GM23248 (cell line): ENCODE measurements at regions not wholly inside any gene's neighbourhood (a gene's known extent, or its start where the extent isn't known, plus 50 kb on each side); places are given as distances from the start of the nearest gene placed in this dataset.
A peak's percentile ranks its signal among the peaks of the same experiment; 100 is the strongest.

Experiments used
- DNase-seq: peaks from one replicate; pipeline ENCODE4 v3.0.0-alpha.2; 2015
- H2AFZ ChIP-seq: fragments of 200-600 bp; sonication (generic); 2 replicates; pipeline ENCODE4 v1.6.1; 2016; ENCODE audit warnings: antibody characterized with exemption
- H3F3A ChIP-seq: fragments of 200-600 bp; sonication (generic); 2 replicates; pipeline ENCODE4 v1.6.1; 2016; ENCODE audit warnings: mild to moderate bottlenecking, antibody characterized with exemption, mixed run types; ENCODE audit not compliant: insufficient read depth
- H3K27ac ChIP-seq: fragments of 200-600 bp; sonication (generic); 2 replicates; pipeline ENCODE4 v1.5.1; 2016; ENCODE audit warnings: mild to moderate bottlenecking
- H3K27me3 ChIP-seq: fragments of 200-600 bp; sonication (generic); replicated peaks from 2 replicates; pipeline ENCODE4 v1.6.1; 2016; ENCODE audit warnings: mild to moderate bottlenecking; ENCODE audit not compliant: insufficient read depth
- H3K36me3 ChIP-seq: fragments of 200-600 bp; sonication (generic); 2 replicates; pipeline ENCODE4 v1.6.1; 2016; ENCODE audit warnings: low read depth, mild to moderate bottlenecking
- H3K4me1 ChIP-seq: fragments of 200-600 bp; sonication (generic); 2 replicates; pipeline ENCODE4 v1.6.1; 2016; ENCODE audit warnings: mild to moderate bottlenecking; ENCODE audit not compliant: insufficient read depth
- H3K4me2 ChIP-seq: fragments of 200-600 bp; sonication (generic); one replicate; pipeline ENCODE4 v1.6.1; 2016; ENCODE audit warnings: mild to moderate bottlenecking; ENCODE audit not compliant: unreplicated experiment
- H3K4me3 ChIP-seq: fragments of 200-600 bp; sonication (generic); 2 replicates; pipeline ENCODE4 v1.5.1; 2016; ENCODE audit warnings: mild to moderate bottlenecking
- H3K79me2 ChIP-seq: fragments of 200-600 bp; sonication (generic); 2 replicates; pipeline ENCODE4 v1.6.1; 2016; ENCODE audit warnings: mild to moderate bottlenecking; ENCODE audit not compliant: insufficient read depth
- H3K9ac ChIP-seq: fragments of 200-600 bp; sonication (generic); 2 replicates; pipeline ENCODE4 v1.6.1; 2016; ENCODE audit warnings: mild to moderate bottlenecking
- H3K9me2 ChIP-seq: fragments of 200-600 bp; sonication (generic); 2 replicates; pipeline ENCODE4 v1.6.1; 2016; ENCODE audit warnings: mixed run types, mild to moderate bottlenecking, moderate library complexity; ENCODE audit not compliant: insufficient read depth
- H3K9me3 ChIP-seq: fragments of 200-600 bp; sonication (generic); one replicate; pipeline ENCODE4 v1.6.1; 2017; ENCODE audit warnings: low read depth
- H4K20me1 ChIP-seq: fragments of 200-600 bp; sonication (generic); 2 replicates; pipeline ENCODE4 v1.6.0; 2016; ENCODE audit not compliant: insufficient read depth
- EZH2 ChIP-seq: fragments of 200-600 bp; sonication (generic); IDR thresholded peaks from 2 replicates; pipeline ENCODE4 v1.6.1; 2018; ENCODE audit warnings: antibody characterized with exemption, mild to moderate bottlenecking; ENCODE audit not compliant: insufficient read depth, poor library complexity, severe bottlenecking
- EZH2phosphoT487 ChIP-seq: fragments of 200-600 bp; sonication (generic); IDR thresholded peaks from 2 replicates; pipeline ENCODE4 v1.6.1; 2018; ENCODE audit warnings: antibody characterized with exemption, moderate library complexity, mild to moderate bottlenecking, low read depth; ENCODE audit not compliant: insufficient read depth
- WGBS, 2 experiments: methylation state at CpG; one replicate each; pipeline ENCODE4 v1.1.6; 2015 to 2017; ENCODE audit warnings: low lambda C conversion rate in 2 of 2, low coverage in 1 of 2; ENCODE audit errors: missing lambda C conversion rate in 2 of 2; 5-methylcytosine and 5-hydroxymethylcytosine counted together
- in situ Hi-C: fragments of 300-500 bp; cut with MboI; formaldehyde crosslinking; loops from 2 replicates; pipeline ENCODE4 v1.15.0; 2020

DNA sequence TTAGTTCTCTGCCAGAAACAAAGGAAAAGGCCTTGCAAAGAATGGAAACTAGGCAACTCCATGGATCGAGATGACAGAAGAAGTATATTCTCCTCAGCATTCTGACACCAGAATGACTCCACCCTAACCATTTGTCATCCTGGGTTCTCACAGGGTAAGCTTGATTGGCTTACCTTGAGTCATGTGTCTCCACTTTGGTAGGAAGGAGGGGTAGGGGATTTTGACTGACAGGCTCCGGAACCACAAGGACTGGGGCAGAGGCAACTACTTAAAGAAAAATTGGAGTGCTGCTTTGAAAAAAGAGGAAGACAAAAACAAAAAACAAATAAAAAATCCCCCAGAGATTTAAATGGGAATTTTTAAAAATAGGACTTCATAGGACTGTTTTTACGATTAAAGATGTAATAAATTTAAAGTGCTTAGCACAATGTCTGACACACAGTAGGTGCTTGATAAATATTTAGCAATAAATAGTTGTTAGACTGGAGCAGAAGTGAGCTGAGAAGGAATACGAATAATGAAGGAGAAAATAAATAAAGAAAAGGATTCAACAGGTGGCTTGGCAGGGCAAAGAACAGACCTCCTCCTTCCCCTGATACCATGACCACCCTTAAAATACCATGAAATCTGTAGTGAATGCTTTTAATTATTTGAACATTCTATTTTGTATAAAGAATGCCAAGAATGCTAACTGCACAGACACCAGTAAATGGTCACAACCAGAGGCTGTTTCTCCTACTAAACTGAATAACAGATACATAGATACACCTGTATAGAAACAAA, 230.2 kb downstream of the CDCA7 start:
- Histone ChIP-seq H3K79me2 (no peaks in the 10 kb centered on the region), H3K9me3 (no peaks in the 10 kb centered on the region), H3K4me2 (no peak overlapping the region), H3K9ac (no peak overlapping the region), H3K9me2 (no peaks in the 10 kb centered on the region), H3K36me3 (no peaks in the 10 kb centered on the region), H3K4me3 (no peak overlapping the region), H4K20me1 (no peaks in the 10 kb centered on the region), H3K27me3 (0 out of 2 replicates have a peak, but pooled peaks cover 4% of the 10 kb centered on the region), H3K4me1 (peaks cover 3% of the 10 kb centered on the region; the same call in 1 of the 2 replicates), H2AFZ (no peak overlapping the region), H3K27ac (no peak overlapping the region), H3F3A (no peaks in the 10 kb centered on the region; the same call in 1 of the 2 replicates)
- TF ChIP-seq EZH2 (no peak), EZH2phosphoT487 (no peak)
- DNase-seq = no peak
- in situ Hi-C loops = no loop called here
- 55 to 57% methylated on average over 4 of the region's 4 CpGs for WGBS, 2 experiments

DNA sequence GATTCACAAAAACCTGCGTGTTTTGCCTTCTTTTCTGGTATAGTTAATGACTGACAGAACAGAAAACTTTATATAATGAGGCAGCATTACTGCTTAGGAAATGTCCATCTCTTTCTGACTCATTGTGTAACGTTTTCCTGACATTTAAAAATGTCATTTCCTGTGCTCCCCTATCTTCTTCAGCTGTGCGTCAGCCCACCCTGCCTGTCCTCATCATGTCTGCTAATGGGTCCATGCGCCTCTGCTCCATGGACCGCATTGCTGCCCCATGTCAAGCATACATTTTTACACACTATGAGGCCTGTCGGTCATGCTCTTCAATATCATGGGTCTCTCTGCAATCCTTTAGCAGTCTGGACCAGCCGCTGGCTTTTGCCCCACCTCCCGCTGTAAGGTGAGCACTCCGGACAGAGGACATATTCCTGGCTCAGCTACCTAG, 234.3 kb downstream of the CDCA7 start:
- Histone ChIP-seq H3K4me2 (no peak overlapping the region), H3K4me1 (peaks cover 9% of the 10 kb centered on the region; the same call in 1 of the 2 replicates)
- no peak for DNase-seq

DNA sequence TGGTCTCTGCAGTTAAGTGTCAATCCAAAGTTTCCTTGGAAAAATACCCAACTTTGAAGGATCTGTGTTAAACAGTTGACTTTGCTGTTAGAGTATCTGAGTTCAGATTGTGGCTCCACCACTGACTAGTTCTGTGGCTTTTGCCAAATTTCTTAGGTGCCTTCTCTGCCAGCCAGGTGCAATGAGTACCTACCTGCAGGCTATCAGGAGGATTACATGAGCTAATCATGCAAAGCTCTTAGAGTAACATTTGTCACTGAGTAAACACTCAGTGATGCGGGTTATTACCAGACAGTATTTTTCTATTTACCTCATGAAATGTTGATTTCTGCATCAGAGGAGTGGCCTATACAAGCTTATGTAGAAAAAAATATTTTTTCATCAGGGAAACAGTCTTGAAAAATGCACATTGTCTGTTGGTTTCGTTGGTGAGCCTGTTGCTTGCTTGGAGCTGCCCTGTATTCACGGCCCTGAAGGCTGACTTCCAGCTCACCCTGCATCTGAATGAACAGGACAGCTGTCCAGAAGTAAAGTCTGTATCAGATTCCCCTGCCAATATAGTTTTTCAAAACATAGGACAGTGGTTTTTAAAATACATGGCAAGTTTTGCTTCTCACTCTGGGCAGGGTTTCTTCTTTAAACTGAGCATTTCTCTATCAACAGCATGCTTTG, 235.1 kb downstream of the CDCA7 start:
- no peak for DNase-seq
- H3K9me2 ChIP-seq = no peaks in the 10 kb centered on the region
- H3K4me3 ChIP-seq = no peak overlapping the region
- H3K9me3 ChIP-seq = no peaks in the 10 kb centered on the region
- in situ Hi-C loops = no loop called here
- no peaks in the 10 kb centered on the region for H3K79me2 ChIP-seq
- H3K9ac ChIP-seq = no peak overlapping the region
- H3K4me1 ChIP-seq = peaks cover 9% of the 10 kb centered on the region; the same call in 1 of the 2 replicates
- TF ChIP-seq EZH2 (no peak), EZH2phosphoT487 (no peak)
- 46% methylated on average over 3 of the region's 3 CpGs for WGBS, 2 experiments
- no peak overlapping the region for H3K27ac ChIP-seq
- H3K4me2 ChIP-seq = peak overlapping the region; percentile 1
- peaks cover 12% of the 10 kb centered on the region for H3F3A ChIP-seq
- no peaks in the 10 kb centered on the region for H3K27me3 ChIP-seq
- no peaks in the 10 kb centered on the region for H4K20me1 ChIP-seq
- H2AFZ ChIP-seq = no peak overlapping the region
- no peaks in the 10 kb centered on the region for H3K36me3 ChIP-seq

More for the DNA sequence above, 234.3 kb downstream of the CDCA7 start:
- Histone ChIP-seq H3K27me3 (0 out of 2 replicates have a peak, but pooled peaks cover 2% of the 10 kb centered on the region), H3F3A (peaks cover 12% of the 10 kb centered on the region), H3K36me3 (no peaks in the 10 kb centered on the region), H3K79me2 (no peaks in the 10 kb centered on the region), H3K27ac (no peak overlapping the region), H3K9ac (no peak overlapping the region), H2AFZ (no peak overlapping the region), H3K4me3 (no peak overlapping the region), H3K9me3 (no peaks in the 10 kb centered on the region), H4K20me1 (no peaks in the 10 kb centered on the region), H3K9me2 (no peaks in the 10 kb centered on the region)
- in situ Hi-C loops = no loop called here
- TF ChIP-seq EZH2 (no peak), EZH2phosphoT487 (no peak)
- WGBS, 2 experiments = 81 to 82% methylated on average over 9 of the region's 9 CpGs

DNA sequence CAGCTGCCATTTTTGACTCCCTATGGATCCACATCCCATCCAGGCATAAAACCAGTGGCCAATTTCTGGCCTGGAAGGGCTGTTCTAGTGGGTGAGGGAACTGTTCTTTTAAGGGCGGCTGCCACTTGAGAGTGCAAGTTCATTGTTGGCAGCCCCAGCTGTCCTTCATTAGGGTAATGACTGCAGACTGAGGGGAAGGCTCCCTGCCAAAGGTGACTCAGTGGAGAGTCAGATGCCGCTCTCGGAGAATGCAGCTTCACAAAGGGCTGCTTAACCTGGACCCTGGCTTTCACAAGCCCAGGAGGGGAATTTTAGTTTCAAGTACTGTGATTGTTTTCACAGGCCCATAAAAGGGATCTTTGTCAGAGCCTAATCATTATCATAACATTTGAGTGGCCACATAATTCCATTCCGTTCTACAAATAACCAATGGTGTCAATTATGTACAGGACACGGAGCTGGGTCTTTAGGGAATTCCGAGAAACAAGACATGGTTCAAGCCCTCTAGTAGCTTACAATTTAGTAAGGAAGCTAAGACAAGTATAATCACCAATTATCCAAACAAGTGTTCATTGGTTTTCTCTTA, 235.7 kb downstream of the CDCA7 start:
- H3K9me2 ChIP-seq = no peaks in the 10 kb centered on the region
- TF ChIP-seq EZH2phosphoT487 = no peak
- no peak for TF ChIP-seq EZH2
- peak overlapping the region; percentile 1 for H3K4me2 ChIP-seq
- H3K27me3 ChIP-seq = no peaks in the 10 kb centered on the region
- WGBS, 2 experiments = 4 to 7% methylated on average over 6 of the region's 6 CpGs
- in situ Hi-C loops = no loop called here
- H4K20me1 ChIP-seq = no peaks in the 10 kb centered on the region
- peaks cover 9% of the 10 kb centered on the region; the same call in 1 of the 2 replicates for H3K4me1 ChIP-seq
- no peaks in the 10 kb centered on the region for H3K36me3 ChIP-seq
- H3F3A ChIP-seq = peaks cover 12% of the 10 kb centered on the region
- no peaks in the 10 kb centered on the region for H3K9me3 ChIP-seq
- no peak overlapping the region for H2AFZ ChIP-seq
- no peak overlapping the region for H3K4me3 ChIP-seq
- peak; percentile 96 for DNase-seq
- peak overlapping the region; percentile 18; the same call in 1 of the 2 replicates for H3K27ac ChIP-seq
- no peak overlapping the region for H3K9ac ChIP-seq
- H3K79me2 ChIP-seq = no peaks in the 10 kb centered on the region
